ENCODE measurements at regions not wholly inside any gene's neighbourhood (a gene's known extent, or its start where the extent isn't known, plus 50 kb on each side); places are given as distances from the start of the nearest gene placed in this dataset.

DNA sequence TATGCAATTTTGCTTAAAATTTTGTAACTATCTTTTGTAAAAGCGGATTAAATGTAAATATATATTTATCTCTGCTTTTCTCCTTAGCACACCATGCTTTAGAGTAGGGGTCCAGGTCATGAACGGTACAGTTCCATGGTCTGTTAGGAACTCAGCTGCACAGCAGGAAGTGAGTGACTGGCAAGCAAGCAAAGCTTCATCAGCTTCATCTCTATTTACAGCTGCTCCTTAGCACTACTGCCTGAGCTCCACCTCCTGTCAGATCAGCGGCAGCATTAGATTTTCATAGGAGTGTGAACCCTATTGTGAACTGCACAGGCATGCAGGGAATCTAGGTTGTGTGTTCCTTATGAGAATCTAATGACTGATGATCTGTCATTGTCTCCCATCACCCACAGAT is 959.0 kb upstream of the SLC39A10 start:
- Histone ChIP-seq H3K4me1 (ENCODE audit: control insufficient read depth, insufficient read depth, low read length) (no peaks in the 10 kb centered on the region), H3K4me3 (no peak overlapping the region), H3K27me3 (replicated peaks in 1 of 2; ENCODE audit: control insufficient read depth in 2 of 2, insufficient read depth in 2 of 2, low read length in 1 of 2) (no peaks in the 10 kb centered on the region), H3K36me3 (ENCODE audit: control insufficient read depth in 2 of 2, insufficient read depth in 2 of 2, low read length in 1 of 2) (no peaks in the 10 kb centered on the region), H3K9me3 (replicated peaks; ENCODE audit: control insufficient read depth, insufficient read depth, low read length) (no peaks in the 10 kb centered on the region), H3K9ac (ENCODE audit: control insufficient read depth, insufficient read depth, low read length) (no peak overlapping the region), H3K79me2 (ENCODE audit: control insufficient read depth, insufficient read depth, low read length) (no peaks in the 10 kb centered on the region), H3K4me2 (ENCODE audit: control insufficient read depth, insufficient read depth) (no peak overlapping the region), H3K27ac (ENCODE audit: control insufficient read depth, insufficient read depth) (no peak overlapping the region), H4K20me1 (ENCODE audit: control insufficient read depth, insufficient read depth) (no peaks in the 10 kb centered on the region), H2AFZ (ENCODE audit: control insufficient read depth, low read depth, low read length) (no peak overlapping the region)
- no peak for DNase-seq (ENCODE audit: low read depth, low spot score)
- TF ChIP-seq CBX3 (IDR thresholded peaks at IDR 0.05; ENCODE audit: borderline replicate concordance, low read depth) (no peak), ZSCAN29 (IDR thresholded peaks at IDR 0.05) (no peak), TCF12 (IDR thresholded peaks at IDR 0.05; ENCODE audit: low read depth, low read length) (no peak), ZZZ3 (IDR thresholded peaks at IDR 0.05; ENCODE audit: control insufficient read depth, insufficient read length, low read depth) (no peak), GATAD2B (conservative IDR thresholded peaks at IDR 0.05; ENCODE audit: low read depth) (no peak), RUNX3 (IDR thresholded peaks at IDR 0.05; ENCODE audit: low read length) (no peak), FOXM1 (IDR thresholded peaks at IDR 0.05; ENCODE audit: low read depth, low read length) (no peak), ZBED1 (IDR thresholded peaks at IDR 0.05; ENCODE audit: borderline replicate concordance) (no peak)
- TF ChIP-seq, protein P1, sequence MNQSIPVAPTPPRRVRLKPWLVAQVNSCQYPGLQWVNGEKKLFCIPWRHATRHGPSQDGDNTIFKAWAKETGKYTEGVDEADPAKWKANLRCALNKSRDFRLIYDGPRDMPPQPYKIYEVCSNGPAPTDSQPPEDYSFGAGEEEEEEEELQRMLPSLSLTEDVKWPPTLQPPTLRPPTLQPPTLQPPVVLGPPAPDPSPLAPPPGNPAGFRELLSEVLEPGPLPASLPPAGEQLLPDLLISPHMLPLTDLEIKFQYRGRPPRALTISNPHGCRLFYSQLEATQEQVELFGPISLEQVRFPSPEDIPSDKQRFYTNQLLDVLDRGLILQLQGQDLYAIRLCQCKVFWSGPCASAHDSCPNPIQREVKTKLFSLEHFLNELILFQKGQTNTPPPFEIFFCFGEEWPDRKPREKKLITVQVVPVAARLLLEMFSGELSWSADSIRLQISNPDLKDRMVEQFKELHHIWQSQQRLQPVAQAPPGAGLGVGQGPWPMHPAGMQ (IDR thresholded peaks at IDR 0.05; ENCODE audit: borderline replicate concordance), result no peak
- TF ChIP-seq, protein P2, sequence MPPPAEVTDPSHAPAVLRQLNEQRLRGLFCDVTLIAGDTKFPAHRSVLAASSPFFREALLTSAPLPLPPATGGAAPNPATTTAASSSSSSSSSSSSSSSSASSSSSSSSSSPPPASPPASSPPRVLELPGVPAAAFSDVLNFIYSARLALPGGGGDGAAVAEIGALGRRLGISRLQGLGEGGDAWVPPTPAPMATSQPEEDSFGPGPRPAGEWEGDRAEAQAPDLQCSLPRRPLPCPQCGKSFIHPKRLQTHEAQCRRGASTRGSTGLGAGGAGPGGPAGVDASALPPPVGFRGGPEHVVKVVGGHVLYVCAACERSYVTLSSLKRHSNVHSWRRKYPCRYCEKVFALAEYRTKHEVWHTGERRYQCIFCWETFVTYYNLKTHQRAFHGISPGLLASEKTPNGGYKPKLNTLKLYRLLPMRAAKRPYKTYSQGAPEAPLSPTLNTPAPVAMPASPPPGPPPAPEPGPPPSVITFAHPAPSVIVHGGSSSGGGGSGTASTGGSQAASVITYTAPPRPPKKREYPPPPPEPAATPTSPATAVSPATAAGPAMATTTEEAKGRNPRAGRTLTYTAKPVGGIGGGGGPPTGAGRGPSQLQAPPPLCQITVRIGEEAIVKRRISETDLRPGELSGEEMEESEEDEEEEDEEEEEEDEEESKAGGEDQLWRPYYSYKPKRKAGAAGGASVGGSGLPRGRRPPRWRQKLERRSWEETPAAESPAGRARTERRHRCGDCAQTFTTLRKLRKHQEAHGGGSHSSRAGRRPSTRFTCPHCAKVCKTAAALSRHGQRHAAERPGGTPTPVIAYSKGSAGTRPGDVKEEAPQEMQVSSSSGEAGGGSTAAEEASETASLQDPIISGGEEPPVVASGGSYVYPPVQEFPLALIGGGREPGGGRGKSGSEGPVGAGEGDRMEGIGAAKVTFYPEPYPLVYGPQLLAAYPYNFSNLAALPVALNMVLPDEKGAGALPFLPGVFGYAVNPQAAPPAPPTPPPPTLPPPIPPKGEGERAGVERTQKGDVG (CRISPR knock-in tag; IDR thresholded peaks at IDR 0.05), result no peak
- ChIA-PET SMC1A (ENCODE audit: uncharacterized antibody, unreplicated experiment) (interaction anchor here (1.5 kb wide), 1 partner anchor 10 kb away, joined by 4 read pairs; no protein-coding TSS in a partner anchor), POLR2A (no interaction called here), RAD21 (ENCODE audit: unreplicated experiment) (no interaction called here), CTCF (no interaction called here)
- intact Hi-C loops (cut with micrococcal nuclease; ENCODE audit: unreplicated experiment), result no loop called here
- WGBS (ENCODE audit: insufficient coverage, insufficient replicate concordance, low lambda C conversion rate, missing lambda C conversion rate), result 0% methylated on average over 3 of the region's 3 CpGs
- ATAC-seq, result no peak
- no TSS peak for BruUV-seq (replicated peaks)
- FAIRE-seq, result no peak
- in situ Hi-C loops (cut with MboI), result no loop called here

Measured in GM12878 (cell line).